ENCODE measurements at regions not wholly inside any gene's neighbourhood (a gene's known extent, or its start where the extent isn't known, plus 50 kb on each side); places are given as distances from the start of the nearest gene placed in this dataset.

DNA sequence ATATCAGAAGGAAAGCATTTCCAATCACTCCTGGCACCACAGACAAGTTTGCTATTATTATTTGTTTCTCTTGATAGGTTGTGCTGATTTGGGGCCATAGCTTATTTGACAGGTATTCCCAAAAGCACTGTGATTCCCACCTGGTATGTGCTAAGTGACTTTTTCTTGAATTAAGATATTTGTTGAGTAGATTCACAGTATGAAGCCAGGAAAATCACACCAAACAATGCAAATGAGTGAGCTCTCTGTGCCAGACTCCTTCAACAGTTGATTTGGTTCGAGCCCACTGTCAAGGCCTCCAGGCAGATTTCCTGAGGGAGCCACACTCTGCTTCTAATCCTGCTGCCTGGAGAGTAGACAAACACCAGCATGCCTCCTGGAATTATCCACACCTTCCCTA, 253.0 kb upstream of the POU2AF2 start:
- no peak for DNase-seq (ENCODE audit: low read depth)
- no peak overlapping the region for H3K4me3 ChIP-seq (ENCODE audit: low read depth, low read length)

GRCh38 chr11:110991661-110992355, 253.7 kb upstream of the POU2AF2 start:
- H3K4me3 ChIP-seq (ENCODE audit: low read depth, low read length), result no peak overlapping the region
- DNase-seq (ENCODE audit: low read depth), result peak; percentile 41

DNA sequence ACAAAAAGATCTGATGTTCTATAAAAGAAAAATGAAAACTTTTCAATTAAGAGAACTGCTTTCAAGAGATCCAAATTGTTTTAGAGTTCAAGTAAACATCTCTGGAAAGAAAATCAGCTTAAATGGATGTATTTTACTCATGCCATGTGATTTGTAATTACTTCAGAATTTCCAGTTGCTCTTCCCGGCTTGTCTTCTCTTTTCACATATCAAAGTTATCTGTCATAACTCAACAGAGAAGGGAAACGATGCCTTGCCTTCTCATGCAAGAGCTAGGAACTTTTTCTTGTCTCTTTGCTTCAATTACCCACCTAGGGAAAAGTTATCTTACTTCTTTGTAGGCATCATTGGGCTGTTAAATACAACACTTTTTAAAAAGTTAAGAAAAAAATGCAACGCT, 255.2 kb upstream of the POU2AF2 start:
- no peak for DNase-seq (ENCODE audit: low read depth)
- no peak overlapping the region for H3K4me3 ChIP-seq (ENCODE audit: low read depth, low read length)

- no peak overlapping the region for H3K4me3 ChIP-seq (ENCODE audit: low read depth, low read length)
- DNase-seq (ENCODE audit: low read depth), result peak; percentile 91
These were observed 255.9 kb upstream of the POU2AF2 start for GRCh38 chr11:110989428-110990133.

DNA sequence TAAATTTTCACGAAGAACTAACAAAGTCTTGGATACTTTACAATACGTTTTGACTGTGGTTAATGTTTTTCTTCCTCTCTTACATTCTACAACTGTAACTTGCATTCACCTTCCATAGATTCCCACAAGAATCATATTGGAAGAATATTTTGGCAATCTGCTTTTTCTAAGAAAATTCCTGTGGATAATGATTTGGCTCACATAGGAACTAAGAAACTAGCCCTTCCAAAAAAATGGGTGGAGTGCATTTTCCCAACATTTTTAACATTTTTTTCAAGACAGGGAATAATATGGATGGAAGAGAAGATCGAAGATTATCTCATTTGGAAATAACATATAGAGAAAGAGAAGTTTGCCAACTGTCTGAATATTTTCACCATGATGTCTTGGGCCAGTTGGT, 256.9 kb upstream of the POU2AF2 start:
- H3K4me3 ChIP-seq (ENCODE audit: low read depth, low read length), result no peak overlapping the region
- DNase-seq (ENCODE audit: low read depth), result no peak

DNA sequence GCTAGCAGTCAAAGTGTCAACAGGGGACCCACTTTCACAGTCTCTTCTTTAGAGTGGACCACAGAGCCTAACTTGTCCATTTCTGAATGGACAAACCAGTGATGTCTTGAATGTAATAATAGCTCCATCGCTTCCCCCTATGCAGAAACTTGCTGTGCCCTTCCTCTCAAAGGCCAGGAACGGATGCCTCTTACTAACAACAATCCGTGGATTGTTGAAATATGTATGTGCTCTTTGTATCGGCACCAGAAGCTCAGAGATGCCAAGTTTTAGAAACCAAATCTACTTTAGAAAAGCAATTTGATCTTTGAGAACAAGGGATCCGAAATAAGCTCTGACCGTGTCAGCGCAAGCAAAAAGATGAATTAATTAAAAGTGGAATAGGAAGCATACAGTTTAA, 259.5 kb upstream of the POU2AF2 start:
- no peak overlapping the region for H3K4me3 ChIP-seq (ENCODE audit: low read depth, low read length)
- no peak for DNase-seq (ENCODE audit: low read depth)

- H3K4me3 ChIP-seq (ENCODE audit: low read depth, low read length), result no peak overlapping the region
- no peak for DNase-seq (ENCODE audit: low read depth)
These were observed 260.0 kb upstream of the POU2AF2 start for GRCh38 chr11:110985547-110985946.

GRCh38 chr11:110984693-110985092, 260.8 kb upstream of the POU2AF2 start:
- no peak for DNase-seq (ENCODE audit: low read depth)
- no peak overlapping the region for H3K4me3 ChIP-seq (ENCODE audit: low read depth, low read length)

DNA sequence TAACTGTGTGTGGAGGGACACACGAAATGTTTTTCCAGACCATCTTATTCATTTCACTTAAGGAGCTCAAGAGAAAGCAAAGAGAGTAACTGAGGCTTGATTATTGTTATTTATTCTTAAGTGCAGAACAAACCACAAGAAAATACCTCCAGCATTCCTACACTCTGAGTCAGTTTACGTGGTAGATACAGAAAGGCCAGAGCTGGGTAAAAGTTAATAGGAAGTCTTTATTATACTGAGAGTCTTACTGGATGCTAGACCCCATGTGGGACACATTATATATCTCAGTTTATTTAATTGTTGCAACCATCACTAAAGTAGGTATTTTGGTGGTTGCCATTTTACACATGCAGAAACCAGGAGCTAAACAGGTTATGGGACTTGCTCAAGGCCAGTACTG, 261.4 kb upstream of the POU2AF2 start:
- DNase-seq (ENCODE audit: low read depth), result no peak
- H3K4me3 ChIP-seq (ENCODE audit: low read depth, low read length), result no peak overlapping the region

GRCh38 chr11:110982214-110982613, 263.3 kb upstream of the POU2AF2 start:
- no peak for DNase-seq (ENCODE audit: low read depth)
- no peak overlapping the region for H3K4me3 ChIP-seq (ENCODE audit: low read depth, low read length)

DNA sequence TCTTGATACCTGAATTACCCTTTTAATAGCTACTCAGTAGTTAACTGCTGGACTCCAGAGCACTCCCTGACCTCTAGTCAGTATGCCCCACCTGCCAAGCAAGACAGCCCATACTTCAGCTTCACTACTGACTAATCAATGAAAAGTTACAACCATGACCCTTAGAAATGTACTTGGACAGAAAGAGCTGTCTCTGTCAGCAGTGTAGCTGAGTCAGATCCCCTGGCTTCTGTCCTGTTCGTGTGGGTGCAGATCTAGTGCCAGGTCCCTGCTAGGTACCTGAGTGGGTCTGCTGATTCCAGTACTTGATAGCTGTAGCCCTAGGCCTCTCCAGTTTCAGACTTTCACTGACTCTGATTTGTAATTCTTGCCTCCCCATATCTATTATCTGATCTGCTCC, 265.8 kb upstream of the POU2AF2 start:
- H3K4me3 ChIP-seq (ENCODE audit: low read depth, low read length), result no peak overlapping the region
- no peak for DNase-seq (ENCODE audit: low read depth)

DNA sequence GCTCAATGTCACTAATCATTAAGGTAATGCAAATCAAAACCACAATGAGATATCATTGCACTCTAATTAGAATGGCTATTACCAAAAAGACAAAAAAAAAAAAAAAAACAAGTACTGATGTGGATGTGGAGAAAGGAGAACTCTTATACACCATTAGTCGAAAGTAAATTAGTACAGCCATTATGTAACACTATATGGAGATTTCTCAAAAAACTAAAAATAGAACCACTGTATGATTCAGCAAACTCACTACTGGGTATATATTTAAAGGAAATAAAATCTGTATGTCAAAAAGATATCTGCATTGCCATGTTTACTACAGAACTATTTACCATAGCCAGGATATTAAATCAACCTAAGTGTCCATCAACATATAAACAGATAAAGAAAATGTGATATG, 265.4 kb upstream of the ARHGAP20 start:
- H3K4me3 ChIP-seq (ENCODE audit: low read depth, low read length), result no peak overlapping the region
- DNase-seq (ENCODE audit: low read depth), result no peak

- no peak for DNase-seq (ENCODE audit: low read depth)
These were observed 262.5 kb upstream of the ARHGAP20 start for GRCh38 chr11:110974731-110975130.

DNA sequence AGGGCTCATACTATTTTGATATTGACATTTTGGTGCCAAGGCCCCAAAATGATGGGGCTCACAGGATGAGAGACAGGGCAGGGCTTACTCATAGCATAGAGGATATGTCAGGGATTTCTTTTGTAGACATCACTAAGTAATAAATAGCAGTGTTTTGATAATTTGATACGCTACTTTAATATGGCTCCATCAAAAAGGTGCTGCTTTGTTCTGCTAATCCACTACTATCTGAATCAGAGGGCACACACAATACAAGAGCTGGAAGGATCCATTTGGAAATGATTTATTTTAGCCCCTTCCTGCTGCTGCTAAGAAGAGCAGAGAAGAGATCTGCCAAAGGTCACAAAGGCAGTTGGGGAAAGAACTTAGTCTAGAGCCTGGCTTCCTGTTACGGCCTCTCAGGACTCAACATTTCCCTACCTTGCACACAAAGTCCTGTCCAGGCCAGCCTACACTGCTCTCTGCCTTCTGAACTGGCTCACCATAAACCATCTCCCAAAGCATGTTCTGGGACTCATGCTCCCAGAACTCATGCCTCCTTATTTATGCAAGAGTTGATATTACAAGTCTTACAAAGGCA, 261.3 kb upstream of the ARHGAP20 start:
- H3K4me3 ChIP-seq (ENCODE audit: low read depth, low read length), result no peak overlapping the region
- no peak for DNase-seq (ENCODE audit: low read depth)

More at GRCh38 chr11:110974731-110975130, 262.5 kb upstream of the ARHGAP20 start:
- H3K4me3 ChIP-seq (ENCODE audit: low read depth, low read length), result no peak overlapping the region

DNA sequence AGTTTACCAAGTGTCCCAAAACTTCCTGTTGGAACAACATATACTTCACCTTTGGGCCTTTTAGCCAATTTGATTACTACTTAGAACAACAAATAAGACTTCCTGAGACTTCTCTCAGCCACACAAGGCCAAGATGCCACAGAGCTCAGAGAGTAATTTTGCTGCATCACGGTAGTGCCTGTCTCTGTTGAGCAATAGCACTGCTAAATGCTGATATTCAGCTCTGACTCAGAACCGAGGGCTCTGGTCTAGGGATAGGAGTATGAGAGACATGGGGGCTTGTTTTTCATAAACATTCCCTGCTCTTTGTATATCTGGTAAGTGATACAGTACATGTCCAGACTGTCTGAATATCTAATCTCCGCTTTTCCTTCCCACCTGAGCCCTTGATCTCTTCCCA, 260.4 kb upstream of the ARHGAP20 start:
- peak; percentile 78 for DNase-seq (ENCODE audit: low read depth)
- H3K4me3 ChIP-seq (ENCODE audit: low read depth, low read length), result no peak overlapping the region

DNA sequence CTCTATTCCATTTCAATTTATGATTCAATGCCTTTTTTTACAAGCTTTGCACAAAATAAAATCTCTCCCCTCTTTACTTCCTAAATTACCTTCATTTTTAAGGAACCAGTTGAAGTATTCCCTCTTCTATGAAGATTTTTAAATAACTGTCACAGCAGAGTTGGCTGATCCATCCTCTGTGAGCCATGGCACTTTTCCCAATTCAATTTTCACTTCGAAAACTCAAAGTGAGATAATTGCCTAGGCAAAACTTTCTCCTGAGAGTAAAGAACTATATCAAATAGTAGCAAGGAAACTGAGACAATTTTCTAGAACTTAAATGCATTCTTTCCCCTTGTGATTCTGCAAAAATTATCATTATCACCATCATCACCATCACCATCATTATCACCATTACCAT, 259.9 kb upstream of the ARHGAP20 start:
- DNase-seq (ENCODE audit: low read depth), result no peak
- H3K4me3 ChIP-seq (ENCODE audit: low read depth, low read length), result no peak overlapping the region

- H3K4me3 ChIP-seq (ENCODE audit: low read depth, low read length), result no peak overlapping the region
- no peak for DNase-seq (ENCODE audit: low read depth)
These were observed 258.9 kb upstream of the ARHGAP20 start for GRCh38 chr11:110971140-110971539.

GRCh38 chr11:110968348-110969062, 256.3 kb upstream of the ARHGAP20 start:
- H3K4me3 ChIP-seq (ENCODE audit: low read depth, low read length), result no peak overlapping the region
- DNase-seq (ENCODE audit: low read depth), result no peak

GRCh38 chr11:110966131-110966530, 253.9 kb upstream of the ARHGAP20 start:
- DNase-seq (ENCODE audit: low read depth), result no peak

GRCh38 chr11:110962921-110963320, 250.7 kb upstream of the ARHGAP20 start:
- no peak overlapping the region for H3K4me3 ChIP-seq (ENCODE audit: low read depth, low read length)
- no peak for DNase-seq (ENCODE audit: low read depth)

More at GRCh38 chr11:110966131-110966530, 253.9 kb upstream of the ARHGAP20 start:
- H3K4me3 ChIP-seq (ENCODE audit: low read depth, low read length), result no peak overlapping the region
